HG03442 (cell line): ENCODE measurements at regions not wholly inside any gene's neighbourhood (a gene's known extent, or its start where the extent isn't known, plus 50 kb on each side); places are given as distances from the start of the nearest gene placed in this dataset.

ENCODE experiments used
- ATAC-seq: cut with Tn5 transposase; IDR thresholded peaks from one replicate; pipeline ENCODE4 v1.9.1; 2021; ENCODE audit warnings: mild to moderate bottlenecking, moderate library complexity; ENCODE audit not compliant: unreplicated experiment

DNA sequence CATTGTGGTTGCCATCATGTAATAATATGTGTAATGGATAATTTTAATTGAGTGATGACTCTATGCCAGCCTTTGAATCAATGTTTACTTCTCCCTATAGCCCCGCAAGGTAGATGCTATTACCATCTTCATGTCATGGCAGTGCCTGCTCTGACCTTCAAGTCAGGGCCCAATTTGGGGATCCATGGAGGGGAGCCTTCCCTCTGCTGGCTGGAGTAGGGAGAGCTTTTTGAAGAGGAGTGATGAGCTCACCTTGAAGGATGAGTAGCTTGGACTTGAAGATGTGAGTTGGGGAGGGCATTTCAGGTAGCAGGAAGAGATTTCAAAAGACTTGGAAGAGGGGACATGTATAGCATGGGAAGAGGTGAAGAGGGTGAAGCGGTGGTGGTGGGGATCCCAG lies 189.2 kb downstream of the FOXD2 start:
- ATAC-seq, result no peak

DNA sequence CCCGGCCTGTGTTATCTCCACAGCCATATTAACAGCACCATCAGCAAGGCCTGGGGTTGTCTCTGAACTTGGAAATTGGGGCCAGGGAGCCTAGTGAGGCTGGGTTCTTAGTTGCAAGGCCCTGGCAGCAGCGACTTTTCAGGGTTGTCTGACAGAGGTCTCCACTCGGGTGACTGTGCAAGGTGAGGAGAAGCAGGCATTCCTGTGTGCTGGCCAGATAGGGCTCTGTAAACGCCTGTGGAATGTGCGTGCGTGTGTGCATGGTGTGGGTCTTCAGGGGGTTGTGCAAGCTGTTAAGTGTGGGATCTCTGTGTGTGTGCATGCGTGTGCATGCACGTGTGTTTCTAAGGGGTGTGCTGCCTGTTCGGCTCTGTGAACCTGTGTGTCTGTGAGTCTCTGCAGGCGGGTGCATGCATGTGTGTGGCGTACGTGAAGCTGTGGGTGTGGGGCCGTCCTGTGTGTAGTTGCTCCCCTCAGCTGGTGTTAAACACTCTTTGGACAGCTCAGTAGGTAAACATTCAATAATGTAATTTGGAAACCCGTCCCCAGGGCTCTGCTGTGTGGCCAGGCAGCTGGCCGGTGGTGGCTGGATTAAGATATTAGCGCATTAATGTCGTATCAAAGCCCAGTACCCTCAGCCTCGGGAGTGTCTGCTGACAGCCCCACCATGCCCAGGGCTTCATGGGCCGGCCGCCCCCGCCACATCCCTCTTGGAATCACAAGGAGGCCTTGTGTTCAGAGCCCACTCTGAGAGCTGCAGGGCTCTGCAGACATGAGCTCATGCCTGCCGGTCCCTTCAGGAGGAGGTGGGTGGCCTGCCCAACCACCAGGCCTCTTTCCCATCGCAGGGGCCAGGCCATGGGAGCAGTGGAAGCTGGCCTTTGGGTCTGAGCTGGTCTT lies 189.9 kb downstream of the FOXD2 start:
- no peak for ATAC-seq

DNA sequence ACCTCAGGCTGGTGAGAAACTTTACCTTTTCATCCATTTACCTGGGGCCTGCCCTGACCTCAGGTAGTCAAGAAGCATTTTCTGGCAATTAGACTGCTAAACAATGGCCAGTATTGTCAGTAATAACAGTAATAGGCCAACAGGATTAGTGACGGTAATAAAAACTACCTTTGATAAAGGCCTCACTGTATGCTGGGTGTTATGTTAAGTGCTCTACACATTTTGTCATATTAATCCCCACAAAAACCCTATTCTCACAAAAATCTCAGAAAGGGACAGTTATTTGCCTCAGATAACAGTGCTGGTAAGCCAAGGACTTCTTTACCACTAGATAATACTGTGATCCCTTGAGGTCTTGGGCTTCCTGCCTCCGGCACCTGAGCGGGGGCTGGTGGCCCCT lies 191.4 kb downstream of the FOXD2 start:
- ATAC-seq, result no peak

DNA sequence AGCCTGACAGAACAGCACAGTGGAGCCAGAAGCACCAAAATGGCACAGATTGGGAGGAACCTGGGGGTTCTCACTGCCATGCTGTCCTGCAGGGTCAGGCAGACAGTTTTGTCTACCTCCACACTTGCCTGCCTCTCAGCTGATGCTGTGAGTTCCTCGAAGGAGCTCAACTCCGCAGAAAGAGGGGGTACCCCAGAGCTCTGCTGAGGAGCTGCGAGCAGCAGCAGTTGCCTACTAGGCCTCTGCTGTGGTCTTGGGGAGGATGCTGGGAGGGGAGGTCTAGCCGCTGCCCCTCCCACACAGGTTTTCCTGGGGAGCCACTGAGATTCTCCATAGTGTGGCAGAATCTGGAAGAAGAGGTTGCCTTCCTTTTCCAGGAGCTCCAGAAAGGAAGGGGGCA lies 192.5 kb downstream of the FOXD2 start:
- no peak for ATAC-seq

DNA sequence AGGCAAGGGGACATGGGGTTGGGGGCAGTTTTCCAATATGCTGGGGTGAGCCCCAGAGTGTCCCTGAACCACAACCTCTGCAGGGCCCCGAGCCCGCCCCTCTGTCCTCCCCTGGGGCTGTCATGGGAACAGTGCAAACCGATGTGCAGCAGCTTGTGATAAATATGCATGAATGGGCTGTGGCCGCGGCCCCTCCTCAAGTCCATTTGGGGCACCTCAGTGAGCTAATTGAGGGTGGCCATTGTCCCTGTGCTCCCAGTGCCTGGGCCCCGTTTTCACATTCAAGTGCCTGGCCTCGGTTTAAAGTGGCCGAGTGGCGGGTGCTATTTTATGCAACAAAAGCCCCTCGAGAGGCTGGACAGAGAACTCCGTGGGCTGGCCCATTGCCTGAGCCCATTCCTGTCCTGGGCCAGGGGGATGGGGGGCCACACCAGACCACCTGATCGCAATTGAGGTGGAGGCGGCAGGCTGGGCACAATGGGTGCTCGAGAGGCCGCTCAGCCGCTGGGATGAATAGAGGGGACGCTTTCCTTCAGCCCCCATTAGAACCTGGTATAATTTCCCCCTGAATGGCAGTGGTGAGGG lies 193.7 kb downstream of the FOXD2 start:
- ATAC-seq, result no peak

DNA sequence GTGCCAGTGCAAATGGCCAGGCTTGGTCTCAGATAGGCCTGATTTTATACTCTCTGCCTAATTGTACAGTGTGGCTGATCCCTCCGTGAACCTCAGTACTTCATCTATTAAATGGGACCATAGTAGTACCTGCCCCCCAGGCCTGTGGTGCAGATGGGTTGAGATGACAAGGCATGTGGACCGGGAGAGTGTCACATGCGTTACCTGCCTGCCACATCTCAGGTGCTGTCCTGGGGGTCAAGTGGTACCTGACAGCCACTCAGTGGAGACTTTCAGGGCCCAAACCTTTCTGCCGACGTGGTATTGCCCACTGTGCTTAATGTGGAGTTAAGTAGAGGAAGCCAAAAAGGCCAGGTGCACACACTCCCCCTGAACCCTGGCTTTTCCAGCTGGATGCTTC lies 197.3 kb downstream of the FOXD2 start:
- no peak for ATAC-seq

DNA sequence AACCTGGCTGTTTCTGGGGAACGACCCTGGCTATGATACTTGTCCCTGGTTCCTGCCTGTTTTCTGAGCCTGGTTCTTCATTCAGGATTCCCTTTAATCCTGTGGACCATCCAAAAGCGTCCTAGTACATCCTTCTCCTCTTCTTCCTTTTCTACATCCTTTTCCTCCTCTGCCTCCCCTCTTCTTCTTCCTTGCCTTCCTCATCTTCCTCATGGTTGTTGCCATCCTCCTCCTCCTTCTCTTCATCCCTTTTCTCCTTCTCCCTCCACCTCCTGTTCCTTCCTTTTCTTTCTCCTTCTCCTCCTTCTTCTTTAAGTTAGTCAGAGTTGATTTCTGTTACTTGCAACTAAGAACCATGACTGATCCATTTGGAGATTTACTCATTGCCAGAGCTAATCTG lies 197.8 kb downstream of the FOXD2 start:
- ATAC-seq, result no peak

DNA sequence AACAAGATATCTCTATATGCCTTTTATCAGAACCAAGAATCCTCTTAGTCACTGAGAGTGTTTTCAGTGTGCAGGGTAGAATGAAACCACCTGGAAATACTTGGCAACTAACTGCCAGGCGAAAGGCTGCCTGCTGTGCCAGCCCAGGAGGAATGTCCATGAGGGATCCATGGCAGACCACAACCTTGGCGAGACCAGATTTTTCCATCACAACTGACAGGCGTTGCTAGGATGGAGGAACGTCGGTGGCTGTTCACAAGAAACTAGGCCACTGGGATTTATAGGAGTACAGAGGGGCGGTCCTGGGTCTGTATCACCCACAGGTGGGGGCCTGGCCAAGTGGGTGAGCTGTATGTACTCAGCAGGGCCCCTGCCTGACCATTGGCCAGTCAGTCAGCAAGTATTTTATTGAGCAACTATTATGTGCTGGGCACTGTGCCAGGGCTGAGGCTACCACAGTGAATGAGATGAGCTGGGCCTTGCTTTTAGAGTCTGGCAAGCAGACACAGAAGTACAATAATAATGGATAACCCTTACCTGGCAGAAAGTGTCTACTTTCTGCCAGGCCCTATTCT lies 199.4 kb downstream of the FOXD2 start:
- no peak for ATAC-seq

DNA sequence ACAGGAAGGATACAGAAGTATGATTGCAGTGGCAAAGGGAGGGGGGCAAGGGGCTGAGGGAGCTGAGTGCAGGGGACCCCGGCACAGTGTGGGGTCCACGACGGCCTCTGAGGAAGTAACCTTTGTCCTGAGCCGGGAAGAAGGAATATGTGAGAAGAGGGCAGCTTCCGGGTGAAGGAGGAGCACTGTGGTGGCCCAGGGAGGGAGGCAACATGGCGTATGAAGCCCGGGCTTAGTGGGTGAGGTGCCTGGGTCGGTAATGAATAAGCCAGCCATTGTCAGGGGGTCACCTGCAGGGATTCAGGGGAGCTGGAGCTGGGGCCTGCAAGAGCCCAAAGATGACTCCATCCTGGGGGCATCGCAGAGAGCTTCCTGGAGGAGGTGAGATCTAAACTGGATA lies 200.4 kb downstream of the FOXD2 start:
- no peak for ATAC-seq

DNA sequence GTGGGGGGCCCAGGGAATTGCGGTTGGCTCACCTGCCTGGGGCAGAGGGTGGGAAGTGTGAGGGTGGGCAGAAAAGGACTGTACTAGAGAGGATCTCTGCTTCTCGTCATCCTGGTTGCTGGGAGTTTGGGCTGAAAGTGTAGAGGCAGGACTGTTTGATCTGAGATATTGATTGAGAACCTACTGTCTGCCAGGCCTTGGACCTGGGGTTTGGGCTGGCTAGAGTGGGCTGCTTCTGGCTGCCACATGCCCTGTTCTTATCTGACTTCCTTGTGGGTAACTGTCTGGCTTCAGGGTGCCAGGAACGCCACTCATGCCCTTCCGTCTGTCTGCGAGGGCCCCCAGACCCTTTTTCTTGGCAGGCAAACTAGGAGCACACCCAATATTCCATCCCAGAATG lies 200.9 kb downstream of the FOXD2 start:
- ATAC-seq, result no peak

DNA sequence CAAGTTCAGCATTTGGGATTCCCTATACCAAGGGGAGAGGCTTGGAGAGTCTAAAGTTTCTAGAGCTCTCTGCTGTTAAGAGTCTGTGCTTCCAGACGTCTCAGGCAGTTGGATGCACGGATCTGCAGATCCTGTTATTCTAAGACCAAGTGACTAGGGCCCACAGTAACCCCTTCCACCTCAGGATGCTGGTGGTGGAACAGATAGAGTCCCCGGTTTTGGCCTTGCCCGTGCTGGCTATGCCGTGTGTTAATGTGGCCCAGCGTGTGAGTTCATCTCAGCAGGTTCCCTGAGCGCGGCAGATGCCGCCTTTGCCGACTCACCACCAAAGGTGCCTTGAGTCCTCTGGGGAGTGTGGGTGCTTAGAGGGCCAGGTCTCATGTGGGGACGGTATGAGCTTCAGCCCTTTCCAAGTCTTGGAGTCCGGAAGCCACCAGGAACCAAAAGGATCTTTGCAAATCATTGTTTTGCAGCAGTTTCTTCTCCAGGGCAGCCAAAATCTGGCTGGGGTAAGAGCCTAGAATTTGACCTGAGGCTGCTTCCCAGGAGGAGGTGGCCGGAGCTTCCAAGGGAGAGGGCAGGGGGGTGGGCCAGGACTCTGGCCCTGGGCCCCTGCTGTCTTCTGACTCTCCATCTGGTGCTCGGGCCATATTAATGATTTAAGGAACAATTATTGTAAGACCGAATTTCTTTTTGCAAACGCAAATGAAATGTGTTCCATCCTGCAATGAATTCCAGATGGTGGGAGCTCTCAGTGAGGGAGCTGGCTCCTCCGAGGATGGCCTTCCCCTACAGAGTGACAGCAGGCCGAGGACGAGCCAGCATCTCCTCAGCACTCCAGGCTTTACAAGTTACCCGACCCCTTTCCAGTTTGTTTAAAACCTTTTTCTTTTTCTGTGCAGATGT lies 205.7 kb downstream of the FOXD2 start:
- ATAC-seq, result no peak

DNA sequence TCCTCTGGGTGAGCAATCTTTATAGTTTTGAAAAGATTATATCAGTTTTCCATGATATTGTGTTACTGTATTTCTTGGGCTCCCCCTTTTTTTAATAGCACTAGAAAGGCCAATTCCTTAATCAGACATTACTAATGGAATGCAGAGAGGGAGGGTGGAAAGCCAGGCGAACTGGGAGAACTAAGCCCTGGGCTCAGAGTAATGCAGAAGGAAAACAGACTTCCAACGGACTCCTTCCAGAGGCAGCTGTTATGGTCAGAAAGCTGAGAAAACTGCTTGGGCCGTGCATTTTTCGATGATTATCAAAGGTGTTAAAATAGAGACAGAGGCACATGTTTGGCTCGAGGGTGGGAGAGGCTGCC lies 206.3 kb downstream of the FOXD2 start:
- ATAC-seq, result no peak

DNA sequence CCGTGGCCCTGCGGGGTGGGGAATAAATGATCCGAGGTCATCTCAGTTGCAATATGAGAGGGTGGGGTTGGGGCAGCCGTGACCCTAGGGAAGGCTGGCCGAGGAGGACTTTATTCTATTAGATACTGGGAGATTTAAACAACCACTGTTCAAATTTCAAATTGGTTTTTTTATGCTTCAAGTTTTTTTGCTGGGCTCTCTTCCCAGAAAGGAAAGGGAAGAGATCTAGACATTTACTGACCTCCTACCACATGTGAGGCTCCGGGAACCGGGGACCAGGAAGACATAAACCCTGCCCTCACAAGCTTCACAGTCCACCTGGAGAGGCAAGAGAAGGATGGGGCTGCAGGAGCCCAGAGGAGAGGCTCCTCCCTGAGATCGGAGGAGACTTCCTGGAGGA lies 207.3 kb downstream of the FOXD2 start:
- no peak for ATAC-seq

DNA sequence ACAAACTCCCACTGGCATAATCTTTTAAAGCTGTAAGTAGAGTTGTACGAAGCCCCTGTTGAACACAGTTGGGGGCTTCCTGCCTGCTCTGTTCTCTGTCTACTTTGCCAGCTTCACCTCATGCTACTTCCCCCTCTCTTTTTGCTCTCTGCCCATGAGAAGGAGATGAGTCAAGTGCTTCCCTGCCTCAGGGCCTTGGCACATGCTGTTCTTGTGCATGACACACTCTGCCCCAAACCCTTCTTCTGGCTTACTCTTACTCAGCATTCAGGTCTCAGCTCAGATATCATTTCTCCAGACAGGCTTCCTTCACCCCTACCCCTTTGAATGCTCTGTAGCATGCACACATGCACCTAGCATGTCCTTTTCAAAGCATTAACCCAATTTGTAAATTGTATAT lies 208.8 kb downstream of the FOXD2 start:
- no peak for ATAC-seq

DNA sequence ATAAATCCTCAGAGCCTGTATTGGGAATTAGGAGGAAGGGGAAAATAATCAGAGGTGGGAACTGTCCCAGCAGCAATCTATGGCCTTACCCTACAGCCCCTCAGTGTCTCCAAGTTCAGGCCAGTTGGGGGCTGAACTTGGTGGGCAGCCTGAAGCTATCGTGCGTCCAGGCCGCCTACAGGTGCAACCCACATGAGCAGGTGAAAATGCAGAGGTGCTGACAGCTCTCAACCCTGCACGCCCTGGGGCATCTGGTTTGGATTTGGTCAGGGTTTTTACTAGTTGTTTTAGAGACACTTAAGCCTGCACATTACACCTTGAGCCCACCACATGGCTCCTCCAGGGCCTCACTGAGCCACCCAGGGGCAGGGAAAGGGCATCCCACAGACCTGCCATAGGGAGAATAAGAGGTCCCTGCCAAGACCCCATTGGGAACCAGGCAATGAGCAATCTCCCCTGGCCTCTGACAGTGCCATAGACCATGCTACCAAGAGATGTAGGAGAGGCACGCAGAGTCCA lies 209.5 kb downstream of the FOXD2 start:
- no peak for ATAC-seq

DNA sequence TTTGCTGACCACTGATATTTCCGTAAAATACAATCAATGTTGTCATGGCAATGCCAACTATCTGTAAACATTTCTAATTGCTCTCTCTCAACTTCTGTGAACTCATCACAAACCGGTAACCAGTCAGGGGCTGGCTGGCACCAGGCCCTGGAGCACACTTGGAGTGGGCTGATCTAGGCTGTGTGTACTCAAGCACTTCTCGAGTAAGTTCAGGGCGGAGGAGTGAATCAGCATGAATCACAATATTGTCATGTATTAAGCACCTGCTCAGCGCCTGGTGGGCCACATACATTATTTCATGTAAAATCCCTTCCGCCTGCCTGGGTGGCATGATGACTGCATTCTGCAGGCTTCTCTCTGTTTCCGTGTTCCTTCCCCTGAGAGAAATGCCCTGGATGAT lies 212.4 kb downstream of the FOXD2 start:
- ATAC-seq, result no peak

DNA sequence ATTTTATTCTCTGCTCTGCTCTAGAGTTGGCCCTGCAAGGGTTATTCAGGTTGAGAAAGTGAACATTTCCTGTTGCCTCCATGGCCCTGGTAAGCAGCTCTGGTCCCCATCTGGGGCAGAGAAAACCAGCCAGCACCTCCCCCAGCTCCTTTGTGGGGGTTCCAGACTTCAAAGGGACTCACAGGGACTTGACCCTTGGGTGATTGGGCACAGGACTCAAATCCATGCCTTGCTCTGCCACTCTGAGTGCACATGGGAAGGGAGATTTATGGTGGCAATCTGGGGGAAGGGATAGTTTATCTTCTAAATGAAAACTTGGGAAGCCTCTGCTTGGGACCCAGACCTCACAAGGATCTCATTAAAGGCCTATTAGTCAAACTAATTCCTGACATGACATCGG lies 212.8 kb downstream of the FOXD2 start:
- no peak for ATAC-seq

DNA sequence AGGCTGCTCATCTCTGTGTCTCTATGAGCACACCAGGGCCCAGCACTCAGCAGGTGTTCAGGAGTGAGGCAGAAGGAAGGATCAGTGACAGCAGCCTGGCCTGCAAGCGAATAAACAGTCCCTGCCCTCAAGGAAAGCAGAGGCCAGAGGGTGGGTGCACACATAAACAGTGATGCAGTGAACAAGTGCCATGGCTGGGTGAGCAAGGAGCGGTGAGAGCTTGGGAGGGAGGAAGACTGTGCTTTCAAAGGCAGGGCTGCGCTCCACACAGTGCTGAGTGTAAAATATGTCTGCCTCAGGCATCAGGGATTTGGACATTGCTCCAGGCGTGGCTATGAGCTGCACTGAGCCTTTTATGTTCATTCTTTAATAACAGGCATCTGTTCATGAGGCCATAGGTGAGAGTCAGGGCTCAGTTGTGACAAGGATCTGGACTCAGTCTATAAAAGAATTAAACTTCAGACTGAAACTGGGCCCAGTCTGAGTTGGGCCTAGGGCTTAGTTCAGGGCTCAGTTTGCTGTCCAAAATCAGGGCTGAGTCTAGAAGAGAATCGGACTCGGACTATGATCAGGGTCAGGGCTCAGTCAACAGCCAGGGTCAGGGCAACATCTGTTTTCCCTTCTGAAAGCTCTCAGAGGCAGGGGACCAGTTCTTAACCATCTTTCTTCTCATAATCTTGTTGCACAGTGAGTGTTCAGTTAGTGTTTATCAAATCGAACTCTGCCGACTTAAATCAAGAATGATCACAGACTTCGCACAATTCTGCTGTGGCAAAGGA lies 213.7 kb downstream of the FOXD2 start:
- no peak for ATAC-seq

DNA sequence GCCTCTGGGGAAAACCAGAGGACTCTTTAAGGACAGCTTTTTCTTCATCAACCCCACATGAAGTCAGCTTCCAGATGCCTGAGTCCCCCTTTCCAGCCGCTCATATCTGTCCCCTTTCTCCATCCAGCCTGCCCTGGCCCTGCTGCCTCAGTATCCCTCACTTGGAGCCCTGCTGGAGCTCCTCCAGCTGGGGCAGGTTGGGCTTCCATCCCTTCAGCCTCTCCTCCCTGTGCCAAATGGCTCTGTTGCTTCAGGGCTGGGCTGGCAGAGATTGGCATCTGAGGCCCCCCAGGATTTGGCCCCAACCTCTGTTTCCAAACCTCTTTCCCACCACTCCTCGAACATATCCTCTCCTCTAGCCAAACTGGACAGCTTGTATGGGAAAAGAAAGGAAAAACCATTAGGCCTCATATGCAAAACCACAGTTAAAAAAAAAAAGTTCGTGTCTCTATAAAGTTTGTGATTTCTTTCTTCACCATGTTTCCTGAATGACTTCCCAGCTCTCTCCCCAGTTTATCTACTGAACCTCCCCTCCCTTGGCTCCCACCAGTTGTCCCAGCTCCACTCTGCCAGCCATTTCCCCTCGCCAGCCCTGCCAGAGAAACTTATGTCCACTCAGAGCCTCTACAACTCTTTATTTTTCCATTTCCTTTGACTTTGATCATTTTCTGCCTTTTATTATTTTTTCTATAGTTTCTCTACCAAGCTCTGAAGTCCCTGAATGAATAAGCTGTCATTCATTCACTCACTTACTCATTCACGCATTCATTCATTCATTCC lies 217.9 kb downstream of the FOXD2 start:
- ATAC-seq, result no peak
